GM23338 (cell line): ENCODE measurements at regions not wholly inside any gene's neighbourhood (a gene's known extent, or its start where the extent isn't known, plus 50 kb on each side); places are given as distances from the start of the nearest gene placed in this dataset.

Experiments used
- ATAC-seq: fragments of 200-7000 bp; cut with Tn5 transposase; 3 replicates; pipeline ENCODE4 v1.9.1; 2020
- DNase-seq: peaks from one replicate; pipeline ENCODE4 v3.0.0-alpha.2; 2015; ENCODE audit warnings: low spot score
- H2AFZ ChIP-seq: fragments of 200-600 bp; sonication (generic); 2 replicates; pipeline ENCODE4 v1.8.0; 2016; ENCODE audit warnings: antibody characterized with exemption, mild to moderate bottlenecking, moderate library complexity
- H3F3A ChIP-seq: fragments of 200-600 bp; sonication (generic); replicated peaks from 2 replicates; pipeline ENCODE4 v1.8.0; 2017; ENCODE audit warnings: antibody characterized with exemption, mixed run types, low read depth
- H3K27ac ChIP-seq: fragments of 200-600 bp; sonication (generic); 2 replicates; pipeline ENCODE4 v1.6.1; 2016; ENCODE audit warnings: low read depth
- H3K27me3 ChIP-seq: fragments of 200-600 bp; sonication (generic); 2 replicates; pipeline ENCODE4 v1.8.0; 2016; ENCODE audit warnings: mild to moderate bottlenecking, mixed run types, moderate library complexity; ENCODE audit not compliant: insufficient read depth
- H3K36me3 ChIP-seq: fragments of 200-600 bp; sonication (generic); 2 replicates; pipeline ENCODE4 v1.8.0; 2016; ENCODE audit warnings: mild to moderate bottlenecking; ENCODE audit not compliant: insufficient read depth
- H3K4me1 ChIP-seq: fragments of 200-600 bp; sonication (generic); 2 replicates; pipeline ENCODE4 v1.8.0; 2016; ENCODE audit warnings: mild to moderate bottlenecking, moderate library complexity; ENCODE audit not compliant: insufficient read depth
- H3K4me2 ChIP-seq: fragments of 200-600 bp; sonication (generic); 2 replicates; pipeline ENCODE4 v1.7.1; 2017; ENCODE audit warnings: mixed run types
- H3K4me3 ChIP-seq: fragments of 200-600 bp; sonication (generic); 2 replicates; pipeline ENCODE4 v1.6.1; 2016; ENCODE audit warnings: mixed run types
- H3K79me2 ChIP-seq: fragments of 200-600 bp; sonication (generic); replicated peaks from 2 replicates; pipeline ENCODE4 v1.8.0; 2017; ENCODE audit warnings: mild to moderate bottlenecking; ENCODE audit not compliant: insufficient read depth
- H3K9me2 ChIP-seq: fragments of 200-600 bp; sonication (generic); 2 replicates; pipeline ENCODE4 v1.8.0; 2017; ENCODE audit not compliant: insufficient read depth
- H4K20me1 ChIP-seq: fragments of 200-600 bp; sonication (generic); replicated peaks from 2 replicates; pipeline ENCODE4 v1.8.0; 2017; ENCODE audit warnings: mild to moderate bottlenecking; ENCODE audit not compliant: insufficient read depth
- H3K27ac Mint-ChIP-seq: 2 replicates; pipeline ENCODE4 v1.8.0; 2020; ENCODE audit warnings: inconsistent platforms, mild to moderate bottlenecking, moderate library complexity, mixed read lengths
- H3K27me3 Mint-ChIP-seq: 3 replicates; pipeline ENCODE4 v1.8.0; 2022; ENCODE audit warnings: low read depth, mild to moderate bottlenecking, moderate library complexity, mixed read lengths, inconsistent platforms; ENCODE audit not compliant: insufficient read depth, poor library complexity
- H3K36me3 Mint-ChIP-seq: 3 replicates; pipeline ENCODE4 v1.8.0; 2021; ENCODE audit warnings: low read depth, mild to moderate bottlenecking, inconsistent platforms, moderate library complexity, mixed read lengths
- H3K4me1 Mint-ChIP-seq: 3 replicates; pipeline ENCODE4 v1.8.0; 2020; ENCODE audit warnings: mild to moderate bottlenecking, inconsistent platforms, mixed read lengths
- H3K4me3 Mint-ChIP-seq: 3 replicates; pipeline ENCODE4 v1.8.0; 2021; ENCODE audit warnings: moderate library complexity, mild to moderate bottlenecking, inconsistent platforms, mixed read lengths
- H3K9me3 Mint-ChIP-seq: 3 replicates; pipeline ENCODE4 v1.8.0; 2020; ENCODE audit warnings: moderate library complexity, mild to moderate bottlenecking, inconsistent platforms, mixed read lengths
- CTCF ChIP-seq, 2 experiments: fragments of 200-600 bp in 1 of 2; sonication (generic) in 1 of 2; conservative IDR thresholded peaks; 2 replicates each; pipeline versions ENCODE4 v1.5.1 to v1.6.1; 2016 to 2017; ENCODE audit warnings: antibody characterized with exemption in 2 of 2, low read depth in 2 of 2, mild to moderate bottlenecking in 2 of 2, moderate library complexity in 1 of 2
- ETS1 ChIP-seq: IDR thresholded peaks from 2 replicates; pipeline ENCODE4 v1.6.1; 2016; ENCODE audit warnings: antibody characterized with exemption
- EZH2 ChIP-seq: fragments of 200-600 bp; sonication (generic); IDR thresholded peaks from one replicate; pipeline ENCODE4 v1.8.0; 2017; ENCODE audit warnings: antibody characterized with exemption, mild to moderate bottlenecking, low read depth; ENCODE audit not compliant: unreplicated experiment
- EZH2phosphoT487 ChIP-seq: fragments of 200-600 bp; sonication (generic); IDR thresholded peaks from one replicate; pipeline ENCODE4 v1.8.1; 2018; ENCODE audit warnings: antibody characterized with exemption; ENCODE audit not compliant: unreplicated experiment
- JUNB ChIP-seq: IDR thresholded peaks from one replicate; pipeline ENCODE4 v1.6.1; 2016; ENCODE audit warnings: antibody characterized with exemption; ENCODE audit not compliant: unreplicated experiment
- STAT1 ChIP-seq: IDR thresholded peaks from one replicate; pipeline ENCODE4 v1.6.1; 2016; ENCODE audit warnings: antibody characterized with exemption; ENCODE audit not compliant: unreplicated experiment
- ZNF114 ChIP-seq: fragments of 250-450 bp; sonication (Bioruptor Pico); IDR thresholded peaks from 2 replicates; pipeline ENCODE4 v1.5.0; 2020; ENCODE audit warnings: mild to moderate bottlenecking, moderate library complexity
- ZNF331 ChIP-seq: fragments of 250-450 bp; sonication (Bioruptor Pico); IDR thresholded peaks from 2 replicates; pipeline ENCODE4 v1.5.0; 2020; ENCODE audit warnings: low read depth, mild to moderate bottlenecking, moderate library complexity
- ZNF462 ChIP-seq: fragments of 250-450 bp; sonication (Bioruptor Pico); IDR thresholded peaks from 2 replicates; pipeline ENCODE4 v1.5.0; 2020; ENCODE audit warnings: mild to moderate bottlenecking, moderate library complexity

GRCh38 chr19:31478241-31478640, 129.0 kb upstream of the TSHZ3 start:
- no peaks in the 10 kb centered on the region for H3K27me3 ChIP-seq
- peak overlapping the region; percentile 12; the same call in 1 of the 2 replicates for H3K27ac Mint-ChIP-seq
- no peak for DNase-seq
- no peak overlapping the region for H3K4me3 ChIP-seq
- no peaks in the 10 kb centered on the region for H3F3A ChIP-seq
- H3K4me2 ChIP-seq: no peak overlapping the region
- peaks cover 16% of the 10 kb centered on the region for H3K9me3 Mint-ChIP-seq
- H3K9me2 ChIP-seq: no peaks in the 10 kb centered on the region
- H3K27ac ChIP-seq: no peak overlapping the region
- H3K27me3 Mint-ChIP-seq: no peaks in the 10 kb centered on the region
- H3K4me3 Mint-ChIP-seq: no peak overlapping the region
- no peak for ATAC-seq
- no peaks in the 10 kb centered on the region for H3K36me3 ChIP-seq
- H2AFZ ChIP-seq: peak overlapping the region; percentile 52; the same call in 1 of the 2 replicates
- H3K4me1 ChIP-seq: no peaks in the 10 kb centered on the region
- H3K4me1 Mint-ChIP-seq: peaks cover 7% of the 10 kb centered on the region; the same call in 1 of the 3 replicates
- TF ChIP-seq JUNB (no peak), EZH2phosphoT487 (no peak), STAT1 (no peak), ZNF331 (no peak), ZNF114 (CRISPR knock-in tag) (no peak), CTCF (conservative IDR thresholded peaks at IDR 0.05; ENCODE audit: low read depth in 2 of 2) (no peak), ZNF462 (CRISPR knock-in tag) (no peak), EZH2 (no peak), ETS1 (no peak)
- H3K79me2 ChIP-seq: no peaks in the 10 kb centered on the region
- H4K20me1 ChIP-seq: no peaks in the 10 kb centered on the region
- peaks cover 14% of the 10 kb centered on the region for H3K36me3 Mint-ChIP-seq
